Pancreas (tissue), 10 donors: ENCODE measurements at regions not wholly inside any gene's neighbourhood (a gene's known extent, or its start where the extent isn't known, plus 50 kb on each side); places are given as distances from the start of the nearest gene placed in this dataset.

Experiments used
- ATAC-seq, 4 donors: fragments of 200-7000 bp; cut with Tn5 transposase; one replicate each; pipeline versions ENCODE4 v1.8.0 to v1.9.1; 2020; ENCODE audit warnings: mild to moderate bottlenecking in 4 of 4, moderate library complexity in 4 of 4
- DNase-seq, 6 donors: peaks; one replicate each; pipeline ENCODE4 v3.0.0-alpha.2; 2020
- FAIRE-seq: peaks from 2 replicates; lab custom pipeline; 2012; peaks lifted over from hg19 to GRCh38; lab: Jason Lieb, UNC
- H3K27ac ChIP-seq, 4 donors: fragments of 200-600 bp; sonication (generic); 1 replicate in 3 of 4; 2 replicates in 1 of 4; pipeline versions ENCODE4 v1.5.0 to v1.8.0; 2020
- H3K27me3 ChIP-seq, 4 donors: fragments of 200-600 bp; one replicate each; pipeline ENCODE4 v1.8.0; 2021
- H3K36me3 ChIP-seq, 3 donors: fragments of 200-600 bp; sonication (generic) in 1 of 3; one replicate each; pipeline versions ENCODE4 v1.5.0 to v1.8.0; 2020 to 2021
- H3K4me1 ChIP-seq, 3 donors: fragments of 200-600 bp; one replicate each; pipeline ENCODE4 v1.8.0; 2021
- H3K4me3 ChIP-seq, 4 donors: fragments of 200-600 bp; sonication (generic) in 2 of 4; one replicate each; pipeline versions ENCODE4 v1.5.0 to v1.8.0; 2020 to 2021
- H3K9me3 ChIP-seq, 4 donors: fragments of 200-600 bp; one replicate each; pipeline ENCODE4 v1.8.0; 2021
- WGBS, 2 donors: extraction: QIAGEN DNeasy Blood & Tissue Kit; methylation state at CpG; one replicate each; pipeline ENCODE4 v1.1.7; 2013; 5-methylcytosine and 5-hydroxymethylcytosine counted together
- intact Hi-C, 3 donors: fragments of 100-400 bp; cut with DNase I; formaldehyde crosslinking; loops; one replicate each; pipeline versions ENCODE4 v1.11.1 to v1.14.2; 2022
- TF ChIP-seq, protein P1 (sequence below), 4 donors: fragments of 200-600 bp; sonication (generic) in 3 of 4; IDR thresholded peaks; one replicate each; pipeline versions ENCODE4 v1.5.0 to v1.8.0; 2021; ENCODE audit warnings: antibody characterized with exemption in 4 of 4
- donor health status: healthy with polysubstance abuse.
- donor health status: DM: no; HTN: no; CAD: no; lungs with moderate emphysema.
- donor health status: DM: no; HTN: no; CAD: no.
- donor health status: control.
- donor health status: control.
- donor health status: Bipolar disorder and iron deficiency.
- donor health status: DM: yes; HTN: yes; CAD: no.
- donor health status: DM: no; HTN: no; CAD: no.
- donor health status: DM: no; HTN: no; CAD: no.
- donor health status: DM: yes; HTN: yes; CAD: no.

DNA sequence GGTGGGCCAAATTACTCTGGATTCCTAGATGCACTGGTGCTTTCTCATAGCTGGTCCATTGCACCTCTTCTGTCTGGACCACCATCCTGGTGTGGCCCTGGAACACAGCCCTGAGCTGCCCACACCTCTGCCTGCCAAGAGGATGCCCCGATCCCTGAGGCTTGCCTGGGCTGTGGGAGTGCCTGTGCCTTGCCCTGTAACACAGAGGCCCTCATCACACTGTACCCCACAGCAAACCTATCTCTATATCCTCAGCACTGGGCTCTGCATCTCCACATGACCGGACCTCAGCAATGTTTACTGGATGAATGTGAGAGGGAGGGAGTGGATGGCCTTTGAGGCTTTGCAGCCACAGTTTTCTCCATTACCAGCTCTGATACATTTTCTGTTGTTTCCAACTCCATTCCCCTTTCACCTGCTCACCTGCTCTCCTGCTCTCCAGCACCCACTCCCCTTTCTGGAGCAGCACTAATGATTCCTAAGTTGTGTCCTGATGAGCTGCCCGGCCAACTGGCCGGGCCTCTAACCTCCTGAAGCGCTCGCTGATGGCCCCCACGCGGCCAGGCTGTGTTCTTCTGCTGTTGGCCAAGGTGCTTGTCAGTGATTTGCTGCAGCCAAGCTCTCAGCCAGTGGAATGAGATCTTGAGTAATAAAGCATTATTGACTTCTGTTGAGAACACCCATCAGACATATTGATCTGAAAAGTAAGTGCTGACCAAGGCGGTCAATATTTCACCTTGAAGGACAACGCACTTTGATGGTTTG lies 232.6 kb downstream of the TEX29 start:
- ATAC-seq (no peak), DNase-seq (no peak), FAIRE-seq (no peak)
- intact Hi-C loops = no loop called here
- H3K27me3 ChIP-seq = no peaks in the 10 kb centered on the region
- TF ChIP-seq, protein P1, sequence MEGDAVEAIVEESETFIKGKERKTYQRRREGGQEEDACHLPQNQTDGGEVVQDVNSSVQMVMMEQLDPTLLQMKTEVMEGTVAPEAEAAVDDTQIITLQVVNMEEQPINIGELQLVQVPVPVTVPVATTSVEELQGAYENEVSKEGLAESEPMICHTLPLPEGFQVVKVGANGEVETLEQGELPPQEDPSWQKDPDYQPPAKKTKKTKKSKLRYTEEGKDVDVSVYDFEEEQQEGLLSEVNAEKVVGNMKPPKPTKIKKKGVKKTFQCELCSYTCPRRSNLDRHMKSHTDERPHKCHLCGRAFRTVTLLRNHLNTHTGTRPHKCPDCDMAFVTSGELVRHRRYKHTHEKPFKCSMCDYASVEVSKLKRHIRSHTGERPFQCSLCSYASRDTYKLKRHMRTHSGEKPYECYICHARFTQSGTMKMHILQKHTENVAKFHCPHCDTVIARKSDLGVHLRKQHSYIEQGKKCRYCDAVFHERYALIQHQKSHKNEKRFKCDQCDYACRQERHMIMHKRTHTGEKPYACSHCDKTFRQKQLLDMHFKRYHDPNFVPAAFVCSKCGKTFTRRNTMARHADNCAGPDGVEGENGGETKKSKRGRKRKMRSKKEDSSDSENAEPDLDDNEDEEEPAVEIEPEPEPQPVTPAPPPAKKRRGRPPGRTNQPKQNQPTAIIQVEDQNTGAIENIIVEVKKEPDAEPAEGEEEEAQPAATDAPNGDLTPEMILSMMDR (IDR thresholded peaks at IDR 0.05) = no peak
- no peaks in the 10 kb centered on the region for H3K36me3 ChIP-seq
- H3K9me3 ChIP-seq = no peaks in the 10 kb centered on the region
- 83% methylated on average over 10 of the region's 10 CpGs for WGBS, 2 donors
- H3K27ac ChIP-seq = no peak overlapping the region
- peaks cover 12 to 17% (median 15%) of the 10 kb centered on the region in 3 donors for H3K4me1 ChIP-seq
- no peak overlapping the region for H3K4me3 ChIP-seq

DNA sequence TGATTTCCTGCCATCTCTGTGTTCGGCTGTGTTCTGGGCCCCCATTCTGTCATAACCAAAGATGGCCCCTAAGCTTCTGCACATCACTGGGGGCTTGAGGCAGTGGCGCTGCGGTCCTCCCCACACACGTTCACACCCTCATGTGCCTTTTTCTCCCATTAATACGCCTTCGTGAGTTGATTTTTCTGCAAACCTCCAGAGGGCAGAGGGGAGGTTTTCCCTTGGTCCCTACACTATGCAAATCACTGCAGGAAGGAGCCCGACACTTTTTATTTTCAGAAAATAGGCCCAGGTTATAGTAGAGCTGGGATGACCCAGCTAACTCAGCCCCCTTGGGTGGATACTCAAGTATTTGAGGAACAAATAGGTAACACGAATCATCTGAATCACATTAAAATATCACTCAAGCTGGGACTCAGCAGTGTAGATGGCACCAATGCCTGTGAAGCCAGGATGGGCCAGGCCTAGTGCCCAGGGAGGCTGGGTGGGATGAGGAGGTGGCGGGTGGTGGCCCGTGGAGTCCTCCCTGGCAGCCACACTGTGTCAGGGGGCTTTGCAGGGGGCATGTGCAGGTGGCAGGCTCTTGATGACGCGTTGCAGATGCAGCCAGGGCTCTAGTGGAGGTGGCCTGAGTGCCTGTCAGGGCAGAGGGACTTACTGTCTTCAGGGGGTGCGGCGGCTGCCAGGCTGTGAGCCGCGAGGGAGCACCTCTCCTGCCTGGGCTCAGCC lies 234.3 kb downstream of the TEX29 start:
- H3K4me1 ChIP-seq = peaks cover 5 to 9% (median 8%) of the 10 kb centered on the region in 3 donors
- H3K36me3 ChIP-seq = no peaks in the 10 kb centered on the region
- no peak for DNase-seq
- TF ChIP-seq, protein P1 (IDR thresholded peaks at IDR 0.05) = no peak
- intact Hi-C loops = no loop called here
- H3K9me3 ChIP-seq = no peaks in the 10 kb centered on the region
- no peak for ATAC-seq
- no peak overlapping the region for H3K27ac ChIP-seq
- WGBS, 2 donors = 88 to 95% methylated on average over 16 of the region's 16 CpGs
- no peaks in the 10 kb centered on the region for H3K27me3 ChIP-seq
- no peak overlapping the region for H3K4me3 ChIP-seq
- FAIRE-seq = no peak

DNA sequence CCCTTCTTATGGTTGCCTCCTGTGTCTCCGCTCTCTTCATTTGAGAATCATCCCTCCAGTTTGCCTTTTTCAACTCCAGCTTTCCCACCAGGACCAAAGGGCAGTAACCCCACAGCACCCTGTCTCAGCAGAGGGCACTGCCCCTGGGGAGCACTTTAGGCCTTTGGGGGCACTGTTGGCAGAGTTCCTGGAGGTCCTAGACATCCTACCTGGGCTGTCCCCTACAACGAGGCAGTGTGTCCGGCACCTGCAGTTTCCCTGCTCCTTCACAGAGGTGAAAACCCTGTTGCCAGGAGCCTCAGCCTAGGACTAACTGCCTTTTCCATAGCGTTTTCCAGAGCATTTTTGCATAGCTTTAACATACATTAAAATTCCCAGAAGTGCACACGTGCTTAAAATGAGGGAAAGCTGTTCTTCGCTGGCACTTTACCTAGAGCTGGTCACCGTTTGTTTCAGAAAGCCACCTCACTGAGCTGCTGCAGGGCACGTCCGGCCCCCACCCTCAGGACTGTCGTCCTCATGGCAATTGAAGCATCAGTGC lies 234.9 kb downstream of the TEX29 start:
- no peak for DNase-seq
- TF ChIP-seq, protein P1 (IDR thresholded peaks at IDR 0.05) = no peak
- Histone ChIP-seq H3K27me3 (no peaks in the 10 kb centered on the region), H3K4me3 (no peak overlapping the region), H3K36me3 (no peaks in the 10 kb centered on the region), H3K9me3 (no peaks in the 10 kb centered on the region), H3K4me1 (peaks cover 5 to 8% (median 8%) of the 10 kb centered on the region in 3 donors), H3K27ac (no peak overlapping the region)
- no peak for FAIRE-seq
- ATAC-seq = no peak
- intact Hi-C loops = no loop called here
- WGBS, 2 donors = 70 to 84% methylated on average over 10 of the region's 10 CpGs

DNA sequence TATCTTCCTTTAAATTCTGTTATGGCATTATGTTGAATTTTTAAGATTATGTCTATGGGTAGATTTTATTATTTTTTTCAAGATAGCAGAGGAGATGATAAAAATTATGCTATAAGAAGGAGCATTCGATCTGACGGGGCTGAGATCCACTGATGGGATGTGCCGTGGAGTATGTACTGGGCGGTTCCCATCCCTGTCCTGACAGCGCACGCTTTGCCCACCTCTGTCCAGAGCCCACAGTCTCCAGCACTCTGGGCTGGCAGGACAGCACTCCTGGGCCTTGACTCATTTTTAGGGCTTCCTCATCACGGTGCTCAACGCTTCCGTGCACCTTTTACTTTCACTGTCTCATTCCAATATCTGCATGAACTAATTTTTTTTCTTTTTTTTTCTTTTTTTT lies 235.5 kb downstream of the TEX29 start:
- DNase-seq = no peak
- Histone ChIP-seq H3K4me1 (peaks cover 5 to 8% (median 6%) of the 10 kb centered on the region in 3 donors), H3K27me3 (no peaks in the 10 kb centered on the region), H3K27ac (no peak overlapping the region), H3K36me3 (no peaks in the 10 kb centered on the region), H3K4me3 (no peak overlapping the region), H3K9me3 (no peaks in the 10 kb centered on the region)
- TF ChIP-seq, protein P1 (IDR thresholded peaks at IDR 0.05) = no peak
- 89 to 98% methylated on average over 9 of the region's 9 CpGs for WGBS, 2 donors
- FAIRE-seq = no peak
- intact Hi-C loops = no loop called here
- no peak for ATAC-seq
